SK-N-SH (cell line): ENCODE measurements at regions not wholly inside any gene's neighbourhood (a gene's known extent, or its start where the extent isn't known, plus 50 kb on each side); places are given as distances from the start of the nearest gene placed in this dataset.

ENCODE experiments used
- CTCF ChIA-PET: fragments of 300-600, 350-600 bp; formaldehyde crosslinking; extraction: SDS; loops from one replicate; lab custom pipeline; 2021; lab: Yijun Ruan, JAX
- POLR2A ChIA-PET: fragments of 350-600 bp; sonication (Branson Sonifier 250); formaldehyde crosslinking; extraction: SDS; loops from one replicate; lab custom pipeline; 2020; ENCODE audit warnings: antibody characterized with exemption, inconsistent platforms; lab: Yijun Ruan, JAX
- DNase-seq: peaks from one replicate; pipeline ENCODE4 v3.0.0; 2012
- H2AFZ ChIP-seq: fragments of 200-600 bp; sonication (generic); 2 replicates; pipeline ENCODE4 v1.8.1; 2016; ENCODE audit warnings: antibody characterized with exemption, mild to moderate bottlenecking, low read depth
- H3F3A ChIP-seq: fragments of 200-600 bp; sonication (generic); replicated peaks from 2 replicates; pipeline ENCODE3; 2016; ENCODE audit warnings: antibody characterized with exemption, mild to moderate bottlenecking; ENCODE audit not compliant: insufficient read depth
- H3K27ac ChIP-seq, 2 experiments: fragments of 200-500 bp in 1 of 2; fragments of 200-600 bp in 1 of 2; sonication (Bioruptor generic) in 1 of 2; sonication (generic), shearing (Covaris generic) in 1 of 2; 2 replicates each; pipeline versions ENCODE4 v1.5.1 to v1.6.1; 2014 to 2016; ENCODE audit warnings: low read depth in 2 of 2, inconsistent platforms in 1 of 2, low read length in 1 of 2, mild to moderate bottlenecking in 1 of 2, mixed read lengths in 1 of 2
- H3K27me3 ChIP-seq: fragments of 200-600 bp; sonication (generic), shearing (Covaris generic); 2 replicates; pipeline ENCODE4 v1.6.1; 2016; ENCODE audit warnings: mixed run types; ENCODE audit not compliant: insufficient read depth
- H3K36me3 ChIP-seq, 2 experiments: fragments of 200-500 bp in 1 of 2; fragments of 200-600 bp in 1 of 2; sonication (Bioruptor generic) in 1 of 2; sonication (generic) in 1 of 2; replicated peaks in 1 of 2; 2 replicates each; pipeline versions ENCODE3 to v1.5.1; 2014 to 2016; ENCODE audit warnings: low read length in 1 of 2, mild to moderate bottlenecking in 1 of 2; ENCODE audit not compliant: insufficient read depth in 2 of 2, control insufficient read depth in 1 of 2
- H3K4me1 ChIP-seq, 2 experiments: fragments of 200-500 bp in 1 of 2; fragments of 200-600 bp in 1 of 2; sonication (Bioruptor generic) in 1 of 2; sonication (generic), shearing (Covaris generic) in 1 of 2; 2 replicates each; pipeline versions ENCODE4 v1.5.1 to v1.6.1; 2014 to 2016; ENCODE audit warnings: low read depth in 1 of 2, low read length in 1 of 2, mixed run types in 1 of 2; ENCODE audit not compliant: insufficient read depth in 2 of 2, control insufficient read depth in 1 of 2
- H3K4me2 ChIP-seq: fragments of 200-600 bp; sonication (generic), shearing (Covaris generic); 2 replicates; pipeline ENCODE4 v1.6.1; 2017; ENCODE audit warnings: mixed run types
- H3K4me3 ChIP-seq, 2 experiments: fragments of 200-500 bp in 1 of 2; fragments of 200-600 bp in 1 of 2; sonication (Bioruptor generic) in 1 of 2; sonication (generic), shearing (Covaris generic) in 1 of 2; 2 replicates each; pipeline versions ENCODE4 v1.5.1 to v1.8.1; 2014 to 2016; ENCODE audit warnings: low read depth in 2 of 2, inconsistent platforms in 1 of 2, low read length in 1 of 2, mild to moderate bottlenecking in 1 of 2, mixed read lengths in 1 of 2, moderate library complexity in 1 of 2
- H3K79me2 ChIP-seq: fragments of 200-600 bp; sonication (generic); 2 replicates; pipeline ENCODE4 v1.8.1; 2017; ENCODE audit warnings: mild to moderate bottlenecking; ENCODE audit not compliant: insufficient read depth
- H3K9ac ChIP-seq: fragments of 200-600 bp; sonication (generic); 2 replicates; pipeline ENCODE4 v1.6.1; 2017; ENCODE audit warnings: mixed run types
- H3K9me2 ChIP-seq: fragments of 200-600 bp; sonication (generic); 2 replicates; pipeline ENCODE4 v1.6.1; 2017; ENCODE audit warnings: mixed run types
- H3K9me3 ChIP-seq: fragments of 200-600 bp; sonication (generic); 2 replicates; pipeline ENCODE4 v1.6.1; 2017; ENCODE audit warnings: mixed run types, mild to moderate bottlenecking, moderate library complexity
- H4K20me1 ChIP-seq: fragments of 200-600 bp; sonication (generic); 2 replicates; pipeline ENCODE4 v1.6.1; 2017; ENCODE audit warnings: mild to moderate bottlenecking, mixed run types; ENCODE audit not compliant: insufficient read depth
- CHD2 ChIP-seq: fragments of 150-350 bp; IDR thresholded peaks from 2 replicates; pipeline ENCODE4 v1.6.1; 2018; ENCODE audit warnings: low read length; ENCODE audit not compliant: partially characterized antibody
- FOSL2 ChIP-seq: IDR thresholded peaks from 2 replicates; pipeline ENCODE4 v1.4.0; 2012; ENCODE audit warnings: low read depth, mild to moderate bottlenecking, moderate library complexity, borderline replicate concordance
- FOXM1 ChIP-seq: IDR thresholded peaks from 2 replicates; pipeline ENCODE4 v1.4.0; 2012; ENCODE audit warnings: low read depth, mild to moderate bottlenecking
- GABPA ChIP-seq: IDR thresholded peaks from 2 replicates; pipeline ENCODE4 v1.4.0; 2012; ENCODE audit warnings: low read depth, mild to moderate bottlenecking
- GATA2 ChIP-seq: sonication (generic); formaldehyde crosslinking; IDR thresholded peaks from 2 replicates; pipeline ENCODE4 v1.5.0; 2020; ENCODE audit warnings: mild to moderate bottlenecking, missing genetic modification reagents
- IRF3 ChIP-seq: fragments of 150-350 bp; IDR thresholded peaks from 2 replicates; pipeline ENCODE4 v1.6.1; 2016; ENCODE audit warnings: mild to moderate bottlenecking, low read depth, low read length
- JUND ChIP-seq: IDR thresholded peaks from 2 replicates; pipeline ENCODE4 v1.4.0; 2012
- MAX ChIP-seq: IDR thresholded peaks from 2 replicates; pipeline ENCODE4 v1.4.0; 2012; ENCODE audit warnings: low read depth
- MEF2A ChIP-seq: IDR thresholded peaks from 2 replicates; pipeline ENCODE4 v1.4.0; 2012; ENCODE audit warnings: low read depth, borderline replicate concordance
- NFIC ChIP-seq: IDR thresholded peaks from 2 replicates; pipeline ENCODE4 v1.4.0; 2012; ENCODE audit warnings: borderline replicate concordance
- NRF1 ChIP-seq: IDR thresholded peaks from 2 replicates; pipeline ENCODE4 v1.6.1; 2012; ENCODE audit warnings: low read depth, mild to moderate bottlenecking, low read length
- PBX3 ChIP-seq: IDR thresholded peaks from 2 replicates; pipeline ENCODE4; 2012
- POLR2AphosphoS5 ChIP-seq: IDR thresholded peaks from 2 replicates; pipeline ENCODE4 v1.6.1; 2012; ENCODE audit warnings: low read depth, low read length
- RAD21 ChIP-seq: IDR thresholded peaks from 2 replicates; pipeline ENCODE4 v1.6.1; 2012; ENCODE audit warnings: mild to moderate bottlenecking, low read length
- REST ChIP-seq: IDR thresholded peaks from 2 replicates; pipeline ENCODE4 v1.6.1; 2012; ENCODE audit warnings: mild to moderate bottlenecking, low read depth, low read length, moderate library complexity
- RXRA ChIP-seq: IDR thresholded peaks from 2 replicates; pipeline ENCODE4 v1.4.0; 2012; ENCODE audit warnings: low read depth, mild to moderate bottlenecking, borderline replicate concordance
- SIN3A ChIP-seq: IDR thresholded peaks from 2 replicates; pipeline ENCODE4 v1.6.1; 2012; ENCODE audit warnings: low read depth, mild to moderate bottlenecking, low read length, moderate library complexity, borderline replicate concordance
- TEAD4 ChIP-seq: IDR thresholded peaks from 2 replicates; pipeline ENCODE4 v1.4.0; 2012; ENCODE audit warnings: mild to moderate bottlenecking, borderline replicate concordance; ENCODE audit not compliant: insufficient read depth
- USF2 ChIP-seq: fragments of 150-350 bp; IDR thresholded peaks from 2 replicates; pipeline ENCODE4 v1.6.1; 2017; ENCODE audit warnings: antibody characterized with exemption, low read length, low read depth, borderline replicate concordance
- ZBTB33 ChIP-seq: IDR thresholded peaks from 2 replicates; pipeline ENCODE4 v1.4.0; 2012; ENCODE audit warnings: low read depth, borderline replicate concordance
- WGBS: methylation state at CpG from one replicate; pipeline ENCODE4 v1.1.6; 2017; ENCODE audit warnings: low lambda C conversion rate; 5-methylcytosine and 5-hydroxymethylcytosine counted together
- TF ChIP-seq, protein P1 (sequence below): IDR thresholded peaks from 2 replicates; pipeline ENCODE4 v1.4.0; 2012; ENCODE audit warnings: low read depth, borderline replicate concordance

- TF ChIP-seq REST: no peak
- TF ChIP-seq, protein P1, sequence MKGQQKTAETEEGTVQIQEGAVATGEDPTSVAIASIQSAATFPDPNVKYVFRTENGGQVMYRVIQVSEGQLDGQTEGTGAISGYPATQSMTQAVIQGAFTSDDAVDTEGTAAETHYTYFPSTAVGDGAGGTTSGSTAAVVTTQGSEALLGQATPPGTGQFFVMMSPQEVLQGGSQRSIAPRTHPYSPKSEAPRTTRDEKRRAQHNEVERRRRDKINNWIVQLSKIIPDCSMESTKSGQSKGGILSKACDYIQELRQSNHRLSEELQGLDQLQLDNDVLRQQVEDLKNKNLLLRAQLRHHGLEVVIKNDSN: no peak
- no peak for TF ChIP-seq GATA2
- no peak for TF ChIP-seq RAD21
- no peak for TF ChIP-seq MAX
- TF ChIP-seq POLR2AphosphoS5: no peak
- no peak for TF ChIP-seq MEF2A
Measured at GRCh38 chr10:1807924-1808323, 70.6 kb upstream of the ADARB2 start (continued).

DNA sequence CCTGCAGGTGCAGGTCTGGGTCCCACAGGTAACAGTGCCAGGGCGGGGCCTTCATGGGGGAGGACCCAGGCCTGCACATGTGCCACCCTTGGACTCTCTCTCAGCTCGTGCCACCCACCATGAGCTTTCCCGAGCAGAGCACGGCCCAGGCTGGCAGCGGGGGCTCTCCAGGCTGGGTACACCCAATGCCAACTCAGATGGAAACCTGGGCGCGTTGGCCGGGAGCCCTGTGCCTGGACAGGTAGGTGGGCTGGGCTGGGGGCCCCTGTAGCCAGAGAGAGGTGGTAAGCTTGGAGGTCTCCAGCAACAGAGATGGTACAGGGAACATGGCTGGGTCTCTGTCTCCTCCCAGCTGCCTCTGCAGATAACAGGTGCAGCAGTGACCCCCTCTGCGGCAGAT is 69.9 kb upstream of the ADARB2 start:
- 0 out of 2 replicates have a peak, but pooled peaks cover 3% of the 10 kb centered on the region for H3K9me2 ChIP-seq
- H3K27ac ChIP-seq: no peak overlapping the region
- no peaks in the 10 kb centered on the region for H4K20me1 ChIP-seq
- ChIA-PET CTCF (interaction anchor here (0.7 kb wide), 2 partner anchors 23 to 580 kb away, joined by 3 read pairs; no protein-coding TSS in a partner anchor), POLR2A (no interaction called here)
- DNase-seq: no peak
- H3F3A ChIP-seq: no peaks in the 10 kb centered on the region
- no peak overlapping the region for H2AFZ ChIP-seq
- 44% methylated on average over 8 of the region's 9 CpGs for WGBS
- H3K4me1 ChIP-seq: no peaks in the 10 kb centered on the region
- H3K9me3 ChIP-seq: no peaks in the 10 kb centered on the region
- no peak overlapping the region for H3K9ac ChIP-seq
- H3K79me2 ChIP-seq: no peaks in the 10 kb centered on the region
- H3K27me3 ChIP-seq: no peaks in the 10 kb centered on the region
- no peak overlapping the region for H3K4me2 ChIP-seq
- no peaks in the 10 kb centered on the region for H3K36me3 ChIP-seq
- H3K4me3 ChIP-seq: no peak overlapping the region
- TF ChIP-seq NRF1: no peak
- TF ChIP-seq TEAD4: no peak
- TF ChIP-seq JUND: no peak
- no peak for TF ChIP-seq SIN3A
- no peak for TF ChIP-seq RXRA
- TF ChIP-seq GATA2: no peak
- TF ChIP-seq CHD2: no peak
- no peak for TF ChIP-seq IRF3
- TF ChIP-seq, protein P1: no peak
- TF ChIP-seq ZBTB33: no peak
- no peak for TF ChIP-seq MEF2A
- TF ChIP-seq PBX3: no peak
- no peak for TF ChIP-seq GABPA
- no peak for TF ChIP-seq FOSL2
- no peak for TF ChIP-seq USF2
- TF ChIP-seq FOXM1: no peak
- TF ChIP-seq NFIC: no peak
